NCI-H1092 (cell line): ENCODE measurements at regions not wholly inside any gene's neighbourhood (a gene's known extent, or its start where the extent isn't known, plus 50 kb on each side); places are given as distances from the start of the nearest gene placed in this dataset.

Experiments used
- DNase-seq: peaks from one replicate; lab custom pipeline; 2025; lab: John Stamatoyannopoulos, UW

- no peak for DNase-seq
These were observed 56.0 kb upstream of the PIK3CG start for GRCh38 chr7:106808967-106809635.

GRCh38 chr7:106811472-106811871 lies 53.6 kb upstream of the PIK3CG start:
- DNase-seq = no peak

GRCh38 chr7:106812027-106812643 lies 52.9 kb upstream of the PIK3CG start:
- no peak for DNase-seq

- no peak for DNase-seq
These were observed 51.3 kb upstream of the PIK3CG start for GRCh38 chr7:106813705-106814305.

- DNase-seq = no peak
These were observed 50.2 kb upstream of the PIK3CG start for GRCh38 chr7:106814887-106815286.
